ENCODE measurements at regions not wholly inside any gene's neighbourhood (a gene's known extent, or its start where the extent isn't known, plus 50 kb on each side); places are given as distances from the start of the nearest gene placed in this dataset.

GRCh38 chr18:22088029-22088428 is 81.4 kb upstream of the GATA6 start:
- Histone ChIP-seq H3K27me3 (no peaks in the 10 kb centered on the region), H3K36me3 (no peaks in the 10 kb centered on the region), H3K9me3 (no peaks in the 10 kb centered on the region), H3K4me3 (ENCODE audit: low read depth in 1 of 2, low read length in 1 of 2) (no peak overlapping the region), H3K4me1 (ENCODE audit: control insufficient read depth in 1 of 2, insufficient read depth in 1 of 2, low read depth in 1 of 2, low read length in 1 of 2) (no peaks in the 10 kb centered on the region), H3K27ac (no peak overlapping the region)
- TF ChIP-seq, protein P1, sequence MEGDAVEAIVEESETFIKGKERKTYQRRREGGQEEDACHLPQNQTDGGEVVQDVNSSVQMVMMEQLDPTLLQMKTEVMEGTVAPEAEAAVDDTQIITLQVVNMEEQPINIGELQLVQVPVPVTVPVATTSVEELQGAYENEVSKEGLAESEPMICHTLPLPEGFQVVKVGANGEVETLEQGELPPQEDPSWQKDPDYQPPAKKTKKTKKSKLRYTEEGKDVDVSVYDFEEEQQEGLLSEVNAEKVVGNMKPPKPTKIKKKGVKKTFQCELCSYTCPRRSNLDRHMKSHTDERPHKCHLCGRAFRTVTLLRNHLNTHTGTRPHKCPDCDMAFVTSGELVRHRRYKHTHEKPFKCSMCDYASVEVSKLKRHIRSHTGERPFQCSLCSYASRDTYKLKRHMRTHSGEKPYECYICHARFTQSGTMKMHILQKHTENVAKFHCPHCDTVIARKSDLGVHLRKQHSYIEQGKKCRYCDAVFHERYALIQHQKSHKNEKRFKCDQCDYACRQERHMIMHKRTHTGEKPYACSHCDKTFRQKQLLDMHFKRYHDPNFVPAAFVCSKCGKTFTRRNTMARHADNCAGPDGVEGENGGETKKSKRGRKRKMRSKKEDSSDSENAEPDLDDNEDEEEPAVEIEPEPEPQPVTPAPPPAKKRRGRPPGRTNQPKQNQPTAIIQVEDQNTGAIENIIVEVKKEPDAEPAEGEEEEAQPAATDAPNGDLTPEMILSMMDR (IDR thresholded peaks at IDR 0.05): no peak

DNA sequence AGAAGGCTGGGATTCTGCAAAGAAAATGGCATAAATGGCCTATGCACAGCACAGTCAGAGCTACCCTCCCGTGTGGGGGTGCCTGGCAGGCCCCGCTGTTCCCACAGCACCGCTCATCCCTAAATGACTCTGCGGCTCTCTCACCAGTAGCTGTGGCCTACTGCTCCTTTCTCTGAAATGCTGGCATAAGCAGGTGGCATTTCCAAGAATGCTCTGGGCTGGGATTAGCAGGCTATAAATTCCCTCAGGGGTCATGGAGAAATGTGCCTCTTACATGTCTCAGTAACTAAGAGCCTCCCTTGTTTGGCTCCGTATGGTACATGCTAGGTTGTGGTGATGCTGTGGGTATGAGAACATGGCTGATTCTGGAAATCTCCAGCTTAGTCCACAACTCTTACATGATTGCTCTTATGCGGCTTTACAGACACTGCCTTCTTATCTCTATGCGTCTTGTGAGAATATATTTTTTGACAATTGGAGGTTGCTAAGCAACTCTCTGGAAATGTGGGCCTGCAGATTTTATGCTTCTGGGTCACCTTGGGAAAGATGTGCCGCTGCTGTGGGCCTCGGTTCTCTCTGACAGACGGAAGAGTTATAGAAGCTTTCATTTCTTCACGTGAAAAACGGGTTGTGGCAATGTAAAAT is 80.3 kb upstream of the GATA6 start:
- Histone ChIP-seq H3K36me3 (no peaks in the 10 kb centered on the region), H3K9me3 (no peaks in the 10 kb centered on the region), H3K4me3 (ENCODE audit: low read depth in 1 of 2, low read length in 1 of 2) (no peak overlapping the region), H3K4me1 (ENCODE audit: control insufficient read depth in 1 of 2, insufficient read depth in 1 of 2, low read depth in 1 of 2, low read length in 1 of 2) (no peaks in the 10 kb centered on the region), H3K27me3 (peaks cover 4% of the 10 kb centered on the region), H3K27ac (no peak overlapping the region)
- TF ChIP-seq, protein P1 (IDR thresholded peaks at IDR 0.05): no peak

GRCh38 chr18:22091341-22091740 is 78.0 kb upstream of the GATA6 start:
- no peak overlapping the region for H3K27ac ChIP-seq
- no peaks in the 10 kb centered on the region for H3K36me3 ChIP-seq
- H3K4me1 ChIP-seq (ENCODE audit: control insufficient read depth in 1 of 2, insufficient read depth in 1 of 2, low read depth in 1 of 2, low read length in 1 of 2): no peaks in the 10 kb centered on the region
- TF ChIP-seq, protein P1 (IDR thresholded peaks at IDR 0.05): no peak
- H3K9me3 ChIP-seq: no peaks in the 10 kb centered on the region
- H3K27me3 ChIP-seq: peaks cover 4% of the 10 kb centered on the region
- no peak overlapping the region for H3K4me3 ChIP-seq (ENCODE audit: low read depth in 1 of 2, low read length in 1 of 2)

- peaks cover 4% of the 10 kb centered on the region for H3K27me3 ChIP-seq
- TF ChIP-seq, protein P1 (IDR thresholded peaks at IDR 0.05): no peak
- no peak overlapping the region for H3K27ac ChIP-seq
Measured at GRCh38 chr18:22093731-22094357, 75.5 kb upstream of the GATA6 start.

DNA sequence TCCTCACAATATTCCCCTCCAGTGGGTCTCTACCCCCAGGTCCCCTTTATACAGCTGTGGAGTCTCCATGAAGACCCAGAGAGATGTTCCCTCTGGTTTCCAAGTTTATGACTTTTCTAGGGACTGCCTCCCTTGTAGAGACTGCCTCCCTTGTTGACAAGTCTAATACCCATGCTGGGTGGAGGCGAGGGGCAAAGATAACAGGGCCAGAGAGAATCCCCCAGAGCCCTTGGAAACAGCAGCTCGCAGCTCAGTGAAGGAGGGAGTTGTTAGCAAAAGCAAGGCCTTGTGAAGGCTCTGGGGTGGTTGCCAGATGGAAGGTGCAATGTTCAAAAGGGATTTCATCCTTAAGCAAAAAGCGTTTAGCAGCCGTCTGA is 75.0 kb upstream of the GATA6 start:
- Histone ChIP-seq H3K36me3 (no peaks in the 10 kb centered on the region), H3K4me1 (ENCODE audit: control insufficient read depth in 1 of 2, insufficient read depth in 1 of 2, low read depth in 1 of 2, low read length in 1 of 2) (no peaks in the 10 kb centered on the region), H3K4me3 (ENCODE audit: low read depth in 1 of 2, low read length in 1 of 2) (no peak overlapping the region), H3K27ac (no peak overlapping the region), H3K9me3 (no peaks in the 10 kb centered on the region), H3K27me3 (peaks cover 4% of the 10 kb centered on the region)
- TF ChIP-seq, protein P1 (IDR thresholded peaks at IDR 0.05): no peak

More at GRCh38 chr18:22093731-22094357, 75.5 kb upstream of the GATA6 start:
- H3K36me3 ChIP-seq: no peaks in the 10 kb centered on the region
- H3K9me3 ChIP-seq: no peaks in the 10 kb centered on the region
- no peak overlapping the region for H3K4me3 ChIP-seq (ENCODE audit: low read depth in 1 of 2, low read length in 1 of 2)
- no peaks in the 10 kb centered on the region for H3K4me1 ChIP-seq (ENCODE audit: control insufficient read depth in 1 of 2, insufficient read depth in 1 of 2, low read depth in 1 of 2, low read length in 1 of 2)
